H1 (cell line): ENCODE measurements at regions not wholly inside any gene's neighbourhood (a gene's known extent, or its start where the extent isn't known, plus 50 kb on each side); places are given as distances from the start of the nearest gene placed in this dataset.

ENCODE experiments used
- BCL11A ChIP-seq, 2 experiments: IDR thresholded peaks; one replicate each; pipeline ENCODE4 v1.6.1; 2011; ENCODE audit warnings: low read depth in 2 of 2, low read length in 2 of 2, mild to moderate bottlenecking in 2 of 2
- CREB1 ChIP-seq: IDR thresholded peaks from 2 replicates; pipeline ENCODE4 v1.6.1; 2012; ENCODE audit warnings: inconsistent platforms
- EP300 ChIP-seq, 2 experiments: IDR thresholded peaks; 1 replicate in 1 of 2; 2 replicates in 1 of 2; pipeline ENCODE4 v1.6.1; 2011 to 2012; ENCODE audit warnings: low read depth in 2 of 2, low read length in 2 of 2, mild to moderate bottlenecking in 2 of 2, borderline replicate concordance in 1 of 2, inconsistent platforms in 1 of 2, moderate library complexity in 1 of 2
- JUN ChIP-seq: IDR thresholded peaks from 2 replicates; pipeline ENCODE4 v1.6.1; 2011; ENCODE audit warnings: low read depth, mild to moderate bottlenecking, improper control_type of control experiment, low read length
- POLR2A ChIP-seq, 2 experiments: IDR thresholded peaks; 1 replicate in 1 of 2; 2 replicates in 1 of 2; pipeline ENCODE4 v1.6.1; 2011; ENCODE audit warnings: low read depth in 2 of 2, low read length in 2 of 2, mild to moderate bottlenecking in 2 of 2; ENCODE audit errors: control extremely low read depth in 1 of 2
- SP1 ChIP-seq: IDR thresholded peaks from 2 replicates; pipeline ENCODE4 v1.6.1; 2011; ENCODE audit warnings: low read depth, low read length
- SP2 ChIP-seq: IDR thresholded peaks from 2 replicates; pipeline ENCODE4 v1.6.1; 2012; ENCODE audit warnings: mild to moderate bottlenecking, low read length, inconsistent platforms
- SRF ChIP-seq: IDR thresholded peaks from 2 replicates; pipeline ENCODE4 v1.6.1; 2011; ENCODE audit warnings: mild to moderate bottlenecking, low read depth, low read length, moderate library complexity
- SUZ12 ChIP-seq: fragments of 200-600 bp; sonication (generic); IDR thresholded peaks from 2 replicates; pipeline ENCODE4 v1.6.1; 2012; ENCODE audit warnings: mild to moderate bottlenecking, inconsistent platforms, low read length, moderate library complexity, mixed read lengths
- TBP ChIP-seq: IDR thresholded peaks from 2 replicates; pipeline ENCODE4 v1.6.1; 2011; ENCODE audit warnings: low read depth, low read length, improper control_type of control experiment
- TF ChIP-seq, protein P1 (sequence below): IDR thresholded peaks from 2 replicates; pipeline ENCODE4 v1.6.1; 2012; ENCODE audit warnings: inconsistent platforms
- TF ChIP-seq, protein P2 (sequence below), 3 experiments: IDR thresholded peaks; 1 replicate in 2 of 3; 2 replicates in 1 of 3; pipeline versions ENCODE4 v1.5.1 to v1.6.1; 2011; ENCODE audit warnings: low read length in 3 of 3, mild to moderate bottlenecking in 3 of 3, inconsistent platforms in 2 of 3, low read depth in 1 of 3, moderate library complexity in 1 of 3; ENCODE audit not compliant: insufficient read depth in 1 of 3; ENCODE audit errors: control extremely low read depth in 1 of 3

DNA sequence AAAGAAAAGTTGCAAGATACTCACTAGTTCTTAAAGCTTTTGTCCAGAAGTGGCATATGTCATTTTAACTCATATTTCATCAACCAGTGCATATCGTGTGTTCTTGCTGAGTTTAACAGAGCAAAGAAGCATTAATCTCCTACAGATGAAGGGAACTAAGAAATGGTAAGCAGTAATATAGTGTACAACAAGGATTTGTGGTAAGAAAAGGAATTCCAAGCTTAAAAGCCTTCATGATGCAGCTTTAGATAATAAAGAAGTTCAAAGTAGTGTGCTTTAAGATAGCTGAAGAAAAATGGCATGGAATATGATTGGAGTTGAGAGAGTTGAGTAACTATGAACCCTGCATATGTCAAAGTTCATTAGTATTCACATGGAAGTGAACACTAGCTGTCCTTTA lies 649.8 kb upstream of the FSHR start:
- no peak for TF ChIP-seq JUN
- TF ChIP-seq EP300 (IDR thresholded peaks at IDR 0.05; ENCODE audit: borderline replicate concordance in 1 of 2, low read depth in 2 of 2, low read length in 2 of 2) = no peak
- no peak for TF ChIP-seq TBP
- TF ChIP-seq SP2 = no peak
- TF ChIP-seq, protein P1, sequence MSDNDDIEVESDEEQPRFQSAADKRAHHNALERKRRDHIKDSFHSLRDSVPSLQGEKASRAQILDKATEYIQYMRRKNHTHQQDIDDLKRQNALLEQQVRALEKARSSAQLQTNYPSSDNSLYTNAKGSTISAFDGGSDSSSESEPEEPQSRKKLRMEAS = no peak
- TF ChIP-seq, protein P2, sequence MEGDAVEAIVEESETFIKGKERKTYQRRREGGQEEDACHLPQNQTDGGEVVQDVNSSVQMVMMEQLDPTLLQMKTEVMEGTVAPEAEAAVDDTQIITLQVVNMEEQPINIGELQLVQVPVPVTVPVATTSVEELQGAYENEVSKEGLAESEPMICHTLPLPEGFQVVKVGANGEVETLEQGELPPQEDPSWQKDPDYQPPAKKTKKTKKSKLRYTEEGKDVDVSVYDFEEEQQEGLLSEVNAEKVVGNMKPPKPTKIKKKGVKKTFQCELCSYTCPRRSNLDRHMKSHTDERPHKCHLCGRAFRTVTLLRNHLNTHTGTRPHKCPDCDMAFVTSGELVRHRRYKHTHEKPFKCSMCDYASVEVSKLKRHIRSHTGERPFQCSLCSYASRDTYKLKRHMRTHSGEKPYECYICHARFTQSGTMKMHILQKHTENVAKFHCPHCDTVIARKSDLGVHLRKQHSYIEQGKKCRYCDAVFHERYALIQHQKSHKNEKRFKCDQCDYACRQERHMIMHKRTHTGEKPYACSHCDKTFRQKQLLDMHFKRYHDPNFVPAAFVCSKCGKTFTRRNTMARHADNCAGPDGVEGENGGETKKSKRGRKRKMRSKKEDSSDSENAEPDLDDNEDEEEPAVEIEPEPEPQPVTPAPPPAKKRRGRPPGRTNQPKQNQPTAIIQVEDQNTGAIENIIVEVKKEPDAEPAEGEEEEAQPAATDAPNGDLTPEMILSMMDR (IDR thresholded peaks at IDR 0.05; ENCODE audit: control extremely low read depth in 1 of 3, insufficient read depth in 1 of 3, low read depth in 1 of 3, low read length in 3 of 3) = no peak
- TF ChIP-seq SRF = no peak
- TF ChIP-seq SUZ12 = no peak
- TF ChIP-seq POLR2A (IDR thresholded peaks at IDR 0.05; ENCODE audit: control extremely low read depth in 1 of 2, low read depth in 2 of 2, low read length in 2 of 2) = no peak
- no peak for TF ChIP-seq CREB1
- no peak for TF ChIP-seq BCL11A (IDR thresholded peaks at IDR 0.05; ENCODE audit: low read depth in 2 of 2, low read length in 2 of 2)
- TF ChIP-seq SP1 = no peak
